CD4-positive, alpha-beta T cell treated with Interleukin-4 for 1 hour (primary cell): ENCODE measurements at regions not wholly inside any gene's neighbourhood (a gene's known extent, or its start where the extent isn't known, plus 50 kb on each side); places are given as distances from the start of the nearest gene placed in this dataset.

ENCODE experiments used
- DNase-seq, 2 donors: peaks; one replicate each; pipeline ENCODE4 v3.0.0-alpha.2; 2020 to 2022

GRCh38 chr13:40439928-40440327, 226.5 kb downstream of the FOXO1 start:
- DNase-seq = no peak

DNA sequence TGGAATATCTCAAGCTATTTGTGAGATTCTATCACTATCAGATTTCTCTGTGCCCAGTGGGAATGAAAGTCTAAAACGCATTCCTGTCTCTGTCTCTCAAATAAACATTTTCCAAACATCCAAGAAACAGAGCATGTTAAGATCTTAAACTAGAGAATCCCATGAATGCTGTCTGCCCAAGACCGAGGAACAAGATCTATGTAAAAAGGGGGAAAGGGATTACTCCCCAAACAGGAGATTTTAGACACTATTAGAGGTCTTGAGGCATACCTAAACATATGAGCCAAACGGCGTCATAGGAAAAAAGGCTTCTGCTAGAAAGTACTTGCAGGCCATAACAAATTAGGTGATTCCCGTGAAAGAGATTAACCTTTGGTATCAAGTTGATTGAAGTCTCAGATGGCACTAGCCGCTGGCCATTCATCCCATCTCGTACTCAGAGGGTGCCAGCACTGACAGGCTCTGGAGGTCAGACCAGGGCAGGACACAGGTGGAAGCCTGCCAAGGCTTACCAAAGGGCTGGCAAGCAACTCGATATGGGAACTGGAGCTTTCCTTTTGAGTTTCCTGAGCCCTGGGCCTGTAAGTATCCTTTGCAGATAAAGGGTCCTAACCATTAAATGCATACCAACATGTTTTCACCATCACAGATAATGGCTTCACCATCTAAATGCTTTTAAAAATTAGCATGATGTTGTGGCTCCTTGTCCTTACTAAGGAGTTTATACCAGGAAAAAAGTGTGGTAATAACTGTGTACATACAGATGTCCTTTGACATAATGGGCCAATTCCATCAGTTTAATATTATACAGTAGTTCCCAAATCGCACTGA, 225.2 kb downstream of the FOXO1 start:
- no peak for DNase-seq

GRCh38 chr13:40442231-40442630, 224.2 kb downstream of the FOXO1 start:
- no peak for DNase-seq

GRCh38 chr13:40442826-40443225, 223.6 kb downstream of the FOXO1 start:
- no peak for DNase-seq

GRCh38 chr13:40444241-40444640, 222.2 kb downstream of the FOXO1 start:
- no peak for DNase-seq

- DNase-seq = peak in 1 of 2 donors; percentile 88
Observed at GRCh38 chr13:40445557-40445990, 220.9 kb downstream of the FOXO1 start.

DNA sequence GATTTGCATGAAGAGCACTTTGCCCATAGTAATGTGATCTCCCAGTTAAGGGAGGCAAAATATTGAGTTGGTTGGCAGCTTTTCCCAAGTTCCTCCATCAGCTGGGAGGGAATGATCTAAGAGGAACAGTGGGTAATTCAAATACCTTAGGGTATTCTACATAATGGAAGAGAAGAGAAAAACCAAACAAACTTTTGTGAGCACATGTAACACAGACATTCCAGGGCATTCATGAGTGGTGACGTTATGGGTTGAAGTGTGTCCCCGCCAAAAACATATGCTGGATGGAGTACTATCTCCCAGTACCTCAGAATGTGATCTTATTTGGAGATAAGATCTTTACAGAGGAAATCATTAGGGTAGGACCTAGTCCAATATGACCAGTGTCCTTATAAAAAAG, 220.1 kb downstream of the FOXO1 start:
- DNase-seq = no peak

DNA sequence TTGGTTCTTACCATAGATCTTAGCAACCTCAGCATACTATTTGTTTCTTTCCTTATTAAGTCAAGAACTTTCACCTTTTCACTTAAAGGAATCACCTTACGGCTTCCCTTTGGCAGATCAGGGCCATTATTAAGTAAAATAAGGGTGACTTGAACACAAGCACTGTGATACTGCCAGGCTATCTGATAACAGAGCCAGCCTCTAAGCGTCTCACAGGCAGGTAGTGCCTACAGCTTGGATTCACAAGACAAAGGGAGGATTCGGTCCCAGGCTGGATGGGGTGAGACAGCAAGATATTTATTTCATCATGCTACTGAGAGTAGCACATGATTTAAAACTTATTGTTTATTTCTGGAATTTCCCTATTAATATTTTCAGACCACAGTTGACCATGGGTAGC, 218.6 kb downstream of the FOXO1 start:
- no peak for DNase-seq

DNA sequence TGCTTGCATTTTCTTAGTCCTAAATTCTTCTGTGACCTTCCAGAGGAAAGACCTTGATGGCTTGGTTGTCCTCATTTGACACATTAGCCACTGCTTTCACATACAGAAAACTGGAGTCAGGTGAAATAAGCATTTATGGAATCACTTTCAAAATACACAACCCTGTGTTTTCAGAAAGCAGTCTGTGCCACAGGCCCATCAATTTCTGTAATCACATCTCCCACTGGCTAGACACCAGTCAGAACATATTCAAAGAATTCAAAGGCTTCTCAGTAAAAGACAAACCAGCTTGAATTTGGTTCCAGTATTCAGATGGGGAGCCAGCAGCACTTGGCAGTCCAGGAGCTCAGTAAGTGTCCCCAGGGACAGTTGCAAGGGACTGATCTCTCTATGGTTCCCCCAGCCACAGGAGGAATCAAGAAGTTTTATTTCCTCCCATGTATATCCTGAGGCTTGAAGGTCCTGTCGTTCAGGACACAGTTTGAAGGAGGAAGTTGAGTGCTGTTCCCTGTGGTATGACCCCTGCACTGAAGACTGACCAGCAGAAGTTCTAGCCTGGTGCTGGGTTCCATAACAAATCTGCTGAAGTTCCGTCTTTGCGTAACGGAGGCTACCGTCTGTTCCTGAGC, 214.3 kb downstream of the FOXO1 start:
- no peak for DNase-seq

DNA sequence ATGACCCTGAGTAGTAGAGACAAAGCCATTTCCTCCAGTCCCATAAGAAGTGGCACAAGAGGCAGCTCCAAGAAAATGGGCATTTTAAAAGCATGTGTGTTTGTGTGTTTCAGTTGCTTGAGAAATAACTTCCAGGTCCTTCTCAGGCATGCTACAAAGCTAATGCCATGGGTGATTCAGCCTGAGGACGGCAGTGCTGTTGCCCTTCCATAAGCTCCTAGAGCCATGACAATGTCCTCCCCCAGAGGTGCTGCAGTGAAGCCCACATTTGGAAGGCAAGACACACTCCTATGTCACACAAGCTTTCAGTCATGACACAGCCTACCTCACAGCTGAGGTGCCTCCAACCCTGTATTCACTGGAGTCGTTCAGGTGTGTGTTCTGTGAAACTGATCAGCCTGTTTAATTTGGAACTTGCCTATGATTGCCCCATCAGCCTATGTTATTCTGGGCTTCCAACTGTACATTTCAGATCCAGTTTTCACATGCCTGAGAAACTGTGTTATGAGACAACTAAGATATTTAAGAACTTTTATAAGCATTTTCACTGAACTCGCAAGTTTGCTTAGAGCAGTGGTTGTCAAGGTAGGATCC, 213.6 kb downstream of the FOXO1 start:
- no peak for DNase-seq

DNA sequence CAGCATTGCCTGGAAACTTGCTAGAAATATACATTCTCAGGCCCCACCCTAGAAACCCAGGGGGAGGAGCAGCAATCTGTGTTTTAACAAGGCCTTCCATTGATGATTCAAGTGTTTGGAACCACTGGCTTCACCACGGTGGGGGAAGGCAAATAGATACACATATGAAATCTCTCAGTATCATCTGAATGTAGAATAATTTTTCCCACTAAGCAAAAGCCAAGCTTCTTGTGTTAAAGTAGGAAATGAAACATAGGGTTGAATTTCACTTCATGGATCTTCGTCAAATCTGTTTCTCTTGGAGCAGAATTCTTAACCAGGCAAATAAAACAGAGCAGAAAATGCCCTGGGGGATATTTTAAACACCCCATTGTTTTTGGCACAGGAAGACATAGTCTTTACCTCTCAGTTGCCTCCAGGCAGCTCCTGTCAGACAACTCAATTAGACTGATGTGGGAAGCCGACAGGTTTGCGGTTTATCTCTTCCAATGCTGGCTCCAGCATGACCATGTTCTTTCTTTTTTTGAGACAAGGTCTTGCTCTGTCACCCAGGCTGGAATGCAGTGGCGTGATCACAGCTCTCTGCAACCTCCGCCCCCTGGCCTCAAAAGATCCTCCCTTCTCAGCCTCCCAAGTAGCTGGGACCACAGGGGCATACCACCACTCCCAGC, 213.0 kb downstream of the FOXO1 start:
- no peak for DNase-seq

DNA sequence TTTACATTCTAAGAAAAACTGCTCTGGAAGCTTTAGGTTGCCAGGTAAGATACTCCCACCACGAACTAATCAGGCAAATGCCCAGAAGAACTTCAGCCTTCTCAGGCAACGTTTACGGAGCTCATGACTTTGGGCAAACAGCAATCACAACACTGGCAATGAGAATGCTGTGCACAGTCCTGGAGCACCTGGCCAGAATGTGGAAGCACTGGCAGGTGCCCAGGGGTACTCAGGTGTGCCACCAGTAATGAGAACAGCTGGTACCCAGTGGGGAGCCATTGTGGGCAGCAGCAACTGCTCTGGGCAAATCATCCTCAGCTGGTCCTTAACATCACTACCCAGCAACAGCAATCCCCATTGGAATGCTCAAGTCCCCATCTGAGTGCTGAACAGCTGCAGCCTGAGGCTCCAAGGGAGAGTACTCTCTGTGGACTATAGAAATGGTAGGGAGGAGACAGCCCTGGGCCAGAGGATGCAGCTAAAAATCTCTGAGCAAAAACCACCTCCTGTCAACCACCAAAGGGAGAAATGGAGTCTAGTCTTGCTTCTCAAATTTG, 210.0 kb downstream of the FOXO1 start:
- DNase-seq = no peak

- DNase-seq = no peak
Observed at GRCh38 chr13:40456979-40457553, 209.4 kb downstream of the FOXO1 start.

GRCh38 chr13:40457929-40458719, 208.3 kb downstream of the FOXO1 start:
- no peak for DNase-seq

DNA sequence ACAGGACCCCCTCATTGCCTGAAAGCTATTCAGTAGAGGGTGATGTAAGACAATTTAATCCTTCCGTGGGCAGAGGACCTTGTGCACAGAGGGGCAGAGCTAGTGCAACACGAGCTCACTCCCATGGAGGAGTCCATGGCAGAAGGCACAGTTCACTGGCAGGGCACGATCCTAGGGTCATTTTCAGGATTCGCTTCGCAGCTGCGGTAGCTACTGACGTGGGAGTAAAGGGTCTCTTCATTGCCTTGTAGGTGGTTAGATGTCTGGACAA, 207.8 kb downstream of the FOXO1 start:
- no peak for DNase-seq

GRCh38 chr13:40460116-40460515, 206.3 kb downstream of the FOXO1 start:
- DNase-seq = no peak

DNA sequence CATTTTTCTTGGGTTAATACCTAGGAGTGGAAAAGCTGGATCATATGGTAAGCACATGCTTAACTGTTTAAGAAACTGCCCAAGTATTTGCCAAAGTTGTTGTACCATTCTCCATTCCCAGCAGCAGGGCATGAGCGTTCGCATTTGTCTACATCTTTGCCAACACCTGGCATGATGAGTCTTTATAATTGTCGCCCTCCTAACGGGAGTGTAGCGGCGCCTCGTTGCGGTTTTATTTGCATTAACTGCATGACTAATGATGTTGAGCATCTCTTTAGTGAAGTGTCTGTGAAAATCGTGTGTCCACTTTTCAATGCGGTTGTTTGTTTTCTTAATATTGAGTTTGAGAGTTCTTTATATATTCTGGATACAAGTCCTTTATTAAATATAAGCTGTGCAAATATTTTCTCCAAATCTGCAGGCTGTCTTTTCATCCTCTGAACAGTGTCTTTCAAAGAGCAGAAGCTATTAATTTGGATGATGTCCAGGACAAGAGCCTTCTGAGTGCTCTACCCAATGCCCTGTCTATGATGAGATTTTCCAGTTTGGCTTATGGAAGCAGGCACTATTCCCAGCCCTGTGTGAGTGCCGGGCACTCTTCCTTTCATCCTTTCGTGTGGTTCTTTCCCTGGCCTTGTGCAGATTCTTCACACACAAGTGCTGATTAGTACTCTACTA, 202.0 kb downstream of the FOXO1 start:
- no peak for DNase-seq

GRCh38 chr13:40465015-40465390, 201.4 kb downstream of the FOXO1 start:
- no peak for DNase-seq

DNA sequence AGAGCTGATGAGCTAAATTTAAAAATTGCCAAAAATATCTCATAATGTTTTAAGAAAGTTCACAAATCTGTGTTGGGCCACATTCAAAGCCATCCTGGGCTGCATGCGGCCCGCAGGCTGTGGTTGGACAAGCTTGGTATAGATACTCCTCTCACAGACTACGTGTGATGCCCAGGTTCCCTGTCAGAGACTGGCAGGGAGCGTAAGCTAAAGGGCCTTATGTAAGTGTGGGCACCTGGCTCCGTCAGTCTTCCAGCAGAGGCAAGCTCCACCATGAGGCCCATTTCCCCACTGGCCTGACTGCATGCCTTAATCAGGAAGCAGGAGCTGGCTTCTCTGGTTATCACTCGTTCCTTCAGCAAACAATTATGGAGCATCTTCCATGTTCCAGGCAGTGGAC, 200.2 kb downstream of the FOXO1 start:
- DNase-seq = no peak

DNA sequence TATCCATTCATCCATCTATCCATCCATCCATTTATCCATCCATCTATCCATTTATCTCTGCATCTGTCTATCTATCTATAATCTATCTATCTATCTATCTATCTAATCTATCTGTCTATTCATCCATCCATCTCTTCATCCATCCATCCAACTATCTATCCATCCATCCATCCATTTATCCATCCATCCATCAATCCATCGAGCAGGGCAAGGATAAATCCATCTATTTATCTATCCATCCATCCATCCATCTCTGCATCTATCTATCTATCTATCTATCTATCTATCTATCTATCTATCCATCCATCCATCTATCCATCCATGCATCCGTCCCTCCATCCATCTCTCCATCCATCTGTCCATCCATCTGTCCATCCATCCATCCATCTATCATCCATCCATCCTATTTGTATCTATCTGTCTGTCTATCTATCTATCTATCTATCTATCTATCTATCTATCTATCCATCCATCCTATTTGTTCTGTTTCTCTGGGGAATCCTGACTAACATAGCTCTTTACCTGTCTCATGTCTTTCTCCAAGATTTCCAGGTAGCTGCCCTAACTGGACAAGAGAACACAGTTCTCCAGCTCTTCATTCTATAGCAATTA, 198.1 kb downstream of the FOXO1 start:
- DNase-seq = no peak

DNA sequence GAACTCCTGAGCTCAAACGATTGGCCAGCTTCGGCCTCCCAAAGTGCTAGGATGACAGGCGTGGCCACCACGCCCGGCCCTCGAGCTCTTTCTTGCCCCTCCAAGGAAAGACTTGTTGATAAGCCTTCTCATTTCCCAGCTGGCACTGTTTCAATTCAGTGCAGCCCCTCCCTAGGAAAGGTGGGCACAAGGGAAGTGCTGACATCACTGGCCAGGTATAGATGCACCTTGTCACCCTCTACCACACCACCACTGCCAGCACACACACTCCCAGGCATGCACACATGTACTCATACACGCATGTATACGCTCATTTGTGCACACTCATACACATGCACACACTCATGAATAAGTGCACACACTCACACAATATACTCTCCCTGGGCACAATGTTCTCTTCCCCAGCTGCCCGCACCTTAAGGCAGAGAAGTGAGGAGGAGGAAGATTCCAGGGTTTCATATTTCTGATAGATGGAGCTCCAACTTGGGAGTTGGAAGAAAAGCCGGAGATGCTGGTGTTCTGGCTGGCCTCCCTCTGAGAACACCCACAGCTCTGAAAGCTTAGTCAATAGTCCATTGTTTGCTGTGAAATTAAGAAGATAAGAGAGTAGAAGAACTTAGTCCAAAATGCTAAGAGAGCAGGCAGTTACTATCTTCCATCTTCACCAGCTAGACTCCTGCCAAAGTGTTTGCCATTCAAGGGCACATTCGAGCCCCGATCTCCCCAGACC, 196.7 kb downstream of the FOXO1 start:
- DNase-seq = no peak
